IPS-18a (cell line): ENCODE measurements at regions not wholly inside any gene's neighbourhood (a gene's known extent, or its start where the extent isn't known, plus 50 kb on each side); places are given as distances from the start of the nearest gene placed in this dataset.

Experiments
- H3K27ac ChIP-seq: one replicate; pipeline ENCODE4 v1.5.1; 2013; ENCODE audit warnings: low read length
- H3K27me3 ChIP-seq: one replicate; pipeline ENCODE4 v1.6.1; 2013; ENCODE audit warnings: mild to moderate bottlenecking, low read length; ENCODE audit not compliant: control insufficient read depth, insufficient read depth
- H3K36me3 ChIP-seq: one replicate; pipeline ENCODE4 v1.6.1; 2013; ENCODE audit warnings: low read depth, low read length; ENCODE audit not compliant: control insufficient read depth
- H3K4me1 ChIP-seq: one replicate; pipeline ENCODE4 v1.6.1; 2013; ENCODE audit warnings: low read depth, low read length; ENCODE audit not compliant: control insufficient read depth
- H3K4me3 ChIP-seq: one replicate; pipeline ENCODE4 v1.5.1; 2013; ENCODE audit warnings: low read length
- H3K9ac ChIP-seq: one replicate; pipeline ENCODE4 v1.6.1; 2013; ENCODE audit warnings: mild to moderate bottlenecking, low read length, moderate library complexity
- H3K9me3 ChIP-seq: one replicate; pipeline ENCODE4 v1.6.1; 2013; ENCODE audit warnings: low read depth, low read length; ENCODE audit not compliant: control insufficient read depth

DNA sequence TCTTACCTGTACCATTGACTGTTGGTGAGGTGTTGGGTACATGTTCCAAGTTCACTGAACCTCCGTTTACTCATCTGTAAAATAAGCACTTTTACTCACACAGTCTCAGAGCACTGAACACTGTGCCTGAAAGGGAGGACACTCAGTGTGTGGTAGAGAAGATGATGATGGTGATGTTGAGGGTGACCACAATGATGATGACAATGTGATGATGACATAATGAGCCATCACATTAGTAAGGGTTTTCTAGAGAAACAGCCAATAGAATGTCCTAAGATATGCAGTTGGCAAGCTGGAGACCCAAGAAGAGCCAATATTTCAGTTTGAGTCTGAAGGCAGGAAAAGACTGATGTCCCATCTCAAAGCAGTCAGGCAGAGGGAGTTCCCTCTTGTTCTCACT lies 315.4 kb upstream of the IGFBP7 start:
- H3K9ac ChIP-seq = no peak overlapping the region
- no peaks in the 10 kb centered on the region for H3K27me3 ChIP-seq
- no peak overlapping the region for H3K27ac ChIP-seq
- no peaks in the 10 kb centered on the region for H3K9me3 ChIP-seq
- no peaks in the 10 kb centered on the region for H3K36me3 ChIP-seq
- no peaks in the 10 kb centered on the region for H3K4me1 ChIP-seq
- H3K4me3 ChIP-seq = no peak overlapping the region

- Histone ChIP-seq H3K4me1 (no peaks in the 10 kb centered on the region), H3K27ac (no peak overlapping the region), H3K9me3 (no peaks in the 10 kb centered on the region), H3K9ac (no peak overlapping the region), H3K27me3 (no peaks in the 10 kb centered on the region), H3K36me3 (no peaks in the 10 kb centered on the region), H3K4me3 (no peak overlapping the region)
Measured at GRCh38 chr4:57424232-57424897, 314.2 kb upstream of the IGFBP7 start.

GRCh38 chr4:57418133-57418532 lies 307.9 kb upstream of the IGFBP7 start:
- Histone ChIP-seq H3K4me1 (no peaks in the 10 kb centered on the region), H3K36me3 (no peaks in the 10 kb centered on the region), H3K9ac (no peak overlapping the region), H3K4me3 (no peak overlapping the region), H3K9me3 (no peaks in the 10 kb centered on the region), H3K27me3 (no peaks in the 10 kb centered on the region), H3K27ac (no peak overlapping the region)

- Histone ChIP-seq H3K4me1 (no peaks in the 10 kb centered on the region), H3K27ac (no peak overlapping the region), H3K9me3 (no peaks in the 10 kb centered on the region), H3K4me3 (no peak overlapping the region), H3K36me3 (no peaks in the 10 kb centered on the region), H3K9ac (no peak overlapping the region), H3K27me3 (no peaks in the 10 kb centered on the region)
Measured at GRCh38 chr4:57412259-57413054, 302.3 kb upstream of the IGFBP7 start.

DNA sequence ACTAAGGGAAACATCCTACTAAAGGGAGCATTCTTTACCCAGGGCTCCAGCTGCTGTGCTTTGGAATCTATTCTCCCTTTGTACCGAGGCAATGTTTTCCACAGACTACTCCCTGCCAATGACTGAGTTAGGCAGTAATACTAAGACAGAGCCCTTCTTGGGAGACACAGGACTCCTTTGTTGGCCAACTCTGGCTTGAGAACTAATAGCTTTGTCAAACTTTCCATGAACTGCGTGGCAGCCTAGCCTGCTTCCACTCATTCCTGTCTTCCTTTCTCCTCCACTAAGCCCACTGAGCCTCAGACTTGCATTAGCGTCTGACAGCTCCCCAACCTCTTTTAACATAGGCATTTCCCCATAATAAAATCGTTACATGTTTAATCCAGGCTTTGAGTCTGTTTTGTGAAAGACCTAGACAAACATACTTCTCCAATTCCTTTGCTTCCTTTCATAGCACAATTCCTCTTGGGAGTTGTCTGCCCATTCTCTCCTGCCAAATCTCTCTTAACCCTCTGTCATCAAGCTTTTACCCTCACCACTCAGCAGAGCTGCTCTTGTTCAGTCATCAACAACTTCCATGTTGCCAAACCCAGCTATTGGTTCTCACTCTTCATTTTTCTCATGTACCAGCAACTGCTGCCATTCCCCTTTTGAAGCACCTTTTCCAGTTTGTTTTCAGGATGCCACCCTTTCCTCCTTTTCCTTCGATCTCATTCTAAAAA lies 300.3 kb upstream of the IGFBP7 start:
- Histone ChIP-seq H3K4me1 (no peaks in the 10 kb centered on the region), H3K27ac (no peak overlapping the region), H3K27me3 (no peaks in the 10 kb centered on the region), H3K9me3 (no peaks in the 10 kb centered on the region), H3K36me3 (no peaks in the 10 kb centered on the region), H3K9ac (no peak overlapping the region), H3K4me3 (no peak overlapping the region)

DNA sequence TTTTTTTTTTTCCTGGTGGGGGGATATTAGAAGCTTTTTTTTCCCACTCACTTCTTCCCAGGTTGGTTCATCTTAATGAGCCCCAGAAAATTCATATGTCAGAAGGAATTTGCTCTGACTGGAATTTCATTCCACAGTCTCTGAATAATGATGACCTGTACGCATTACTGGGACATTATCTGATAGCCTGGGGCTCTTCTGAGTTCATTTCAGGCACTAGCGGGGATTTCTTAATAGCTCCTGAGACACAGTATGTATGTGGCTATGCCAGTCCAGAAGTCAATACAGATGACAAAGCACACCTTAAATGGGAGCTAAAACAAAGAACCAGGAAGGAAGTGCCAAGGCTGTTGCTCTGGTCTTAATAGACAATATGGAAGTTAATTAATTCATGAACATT lies 295.2 kb upstream of the IGFBP7 start:
- Histone ChIP-seq H3K4me1 (peaks cover 7% of the 10 kb centered on the region), H3K27ac (no peak overlapping the region), H3K9ac (no peak overlapping the region), H3K36me3 (no peaks in the 10 kb centered on the region), H3K9me3 (no peaks in the 10 kb centered on the region), H3K27me3 (no peaks in the 10 kb centered on the region), H3K4me3 (no peak overlapping the region)

DNA sequence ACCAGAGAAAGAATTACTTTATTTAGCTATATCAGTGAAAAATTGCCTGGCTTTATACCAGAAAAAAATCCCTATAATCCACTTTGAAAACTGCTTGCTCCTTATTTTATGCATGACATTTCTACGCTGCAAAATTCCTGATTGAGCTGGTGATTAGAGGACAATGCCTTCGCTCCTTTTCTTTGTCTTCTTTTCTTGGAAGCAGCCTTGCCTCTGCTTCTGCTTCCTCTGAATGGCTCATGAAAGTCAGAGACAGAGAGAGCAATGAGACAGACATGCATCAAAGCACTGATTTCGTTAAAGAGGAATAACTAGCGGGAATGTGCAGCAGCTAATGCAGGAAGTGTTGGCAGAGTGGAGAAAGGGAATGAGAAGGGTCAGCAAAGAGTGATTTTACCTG lies 294.3 kb upstream of the IGFBP7 start:
- H3K9ac ChIP-seq = no peak overlapping the region
- H3K4me3 ChIP-seq = no peak overlapping the region
- H3K9me3 ChIP-seq = no peaks in the 10 kb centered on the region
- peaks cover 7% of the 10 kb centered on the region for H3K4me1 ChIP-seq
- no peaks in the 10 kb centered on the region for H3K27me3 ChIP-seq
- H3K36me3 ChIP-seq = no peaks in the 10 kb centered on the region
- no peak overlapping the region for H3K27ac ChIP-seq

DNA sequence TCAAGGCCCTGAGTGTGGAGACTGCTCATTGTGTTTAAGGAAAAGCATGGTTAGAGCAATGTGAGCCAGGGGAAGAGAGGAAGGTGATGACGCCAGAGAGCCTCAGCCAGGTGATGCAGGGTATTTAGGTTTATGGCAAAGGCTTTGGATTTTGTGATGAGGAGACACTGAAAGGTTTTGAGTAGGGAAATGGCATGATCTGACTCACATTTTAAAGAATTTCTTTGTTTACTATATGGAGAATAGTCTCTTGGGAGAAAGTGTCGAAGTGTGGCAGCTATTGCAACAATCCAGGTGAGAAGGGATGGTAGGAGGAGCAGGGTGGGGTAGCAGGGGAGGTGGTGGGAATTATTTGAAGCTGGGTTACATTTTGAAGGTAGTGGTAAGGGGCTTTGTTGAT lies 293.4 kb upstream of the IGFBP7 start:
- no peaks in the 10 kb centered on the region for H3K36me3 ChIP-seq
- no peaks in the 10 kb centered on the region for H3K27me3 ChIP-seq
- no peak overlapping the region for H3K4me3 ChIP-seq
- H3K9me3 ChIP-seq = no peaks in the 10 kb centered on the region
- H3K4me1 ChIP-seq = peaks cover 7% of the 10 kb centered on the region
- no peak overlapping the region for H3K9ac ChIP-seq
- no peak overlapping the region for H3K27ac ChIP-seq

DNA sequence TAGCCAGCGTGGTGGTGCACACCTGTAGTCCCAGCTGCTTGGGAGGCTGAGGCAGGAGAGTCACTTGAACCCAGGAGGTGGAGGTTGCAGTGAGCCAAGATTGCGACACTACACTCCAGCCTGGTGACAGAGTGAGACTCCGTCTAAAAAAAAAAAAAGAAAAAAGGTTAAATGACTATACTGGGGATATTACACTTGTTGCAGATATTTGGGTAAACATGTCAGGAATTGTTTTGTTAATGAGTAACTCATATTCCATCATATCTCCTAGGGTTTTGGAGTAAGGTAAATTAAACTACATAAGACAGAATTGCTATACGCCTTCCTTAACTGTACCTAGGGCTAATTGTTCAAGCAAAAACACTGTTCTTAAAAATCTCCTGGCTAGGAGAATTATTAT lies 291.4 kb upstream of the IGFBP7 start:
- H3K36me3 ChIP-seq = no peaks in the 10 kb centered on the region
- H3K27ac ChIP-seq = no peak overlapping the region
- no peaks in the 10 kb centered on the region for H3K27me3 ChIP-seq
- H3K9ac ChIP-seq = no peak overlapping the region
- H3K9me3 ChIP-seq = no peaks in the 10 kb centered on the region
- no peak overlapping the region for H3K4me3 ChIP-seq
- peaks cover 7% of the 10 kb centered on the region for H3K4me1 ChIP-seq

DNA sequence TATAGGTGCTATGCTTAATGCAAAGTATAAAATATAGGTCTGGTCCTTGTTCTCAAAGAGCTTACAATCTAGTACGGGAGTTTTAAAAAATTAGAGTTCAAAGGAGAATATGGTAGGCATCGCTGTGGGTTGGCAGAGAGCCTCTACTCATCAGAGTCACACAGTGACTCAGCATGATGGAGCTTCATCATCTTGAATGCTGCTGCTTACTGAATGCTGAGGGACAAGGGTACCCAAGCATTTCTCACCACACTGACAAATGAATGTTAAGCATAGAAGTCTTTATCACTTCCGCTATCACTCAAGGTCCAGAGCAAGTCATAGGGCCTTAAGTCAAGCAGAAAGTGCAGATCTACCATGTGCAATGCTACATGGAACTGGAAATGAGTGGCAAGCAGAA lies 268.6 kb upstream of the IGFBP7 start:
- Histone ChIP-seq H3K4me1 (no peaks in the 10 kb centered on the region), H3K27ac (no peak overlapping the region), H3K27me3 (no peaks in the 10 kb centered on the region), H3K4me3 (no peak overlapping the region), H3K36me3 (no peaks in the 10 kb centered on the region), H3K9me3 (no peaks in the 10 kb centered on the region), H3K9ac (no peak overlapping the region)

- H3K9me3 ChIP-seq = no peaks in the 10 kb centered on the region
- H3K27ac ChIP-seq = no peak overlapping the region
- H3K9ac ChIP-seq = no peak overlapping the region
- no peaks in the 10 kb centered on the region for H3K4me1 ChIP-seq
- H3K36me3 ChIP-seq = no peaks in the 10 kb centered on the region
- no peaks in the 10 kb centered on the region for H3K27me3 ChIP-seq
- H3K4me3 ChIP-seq = no peak overlapping the region
Measured at GRCh38 chr4:57374866-57375595, 264.8 kb upstream of the IGFBP7 start.
